ENCODE measurements at regions not wholly inside any gene's neighbourhood (a gene's known extent, or its start where the extent isn't known, plus 50 kb on each side); places are given as distances from the start of the nearest gene placed in this dataset.

DNA sequence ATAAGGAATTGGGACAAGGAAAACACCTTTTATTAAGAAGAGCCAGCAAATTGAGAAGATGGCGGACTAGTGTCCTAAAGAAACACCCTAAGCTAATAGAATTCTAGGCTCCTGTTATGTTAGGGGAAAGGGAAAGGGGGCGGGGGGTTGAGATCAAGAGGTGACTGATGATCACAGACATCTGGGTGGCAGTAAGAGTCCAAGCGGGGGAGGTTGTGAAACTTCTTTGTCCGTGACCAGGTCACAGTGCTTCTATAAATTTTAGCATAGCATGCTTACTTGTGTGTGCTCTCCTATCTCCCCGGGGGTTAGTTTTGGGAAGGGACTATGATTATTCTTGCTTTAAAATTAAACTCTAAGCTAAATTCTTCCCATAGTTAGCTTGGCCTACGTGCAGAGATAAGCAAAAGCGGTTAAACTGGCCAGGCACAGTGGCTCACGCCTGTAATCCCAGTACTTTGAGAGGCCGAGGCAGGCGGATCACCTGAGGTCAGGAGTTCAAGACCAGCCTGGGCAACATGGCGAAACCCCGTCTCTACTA lies 262.1 kb downstream of the SKIDA1 start:
- no peak for DNase-seq (ENCODE audit: low read depth)

DNA sequence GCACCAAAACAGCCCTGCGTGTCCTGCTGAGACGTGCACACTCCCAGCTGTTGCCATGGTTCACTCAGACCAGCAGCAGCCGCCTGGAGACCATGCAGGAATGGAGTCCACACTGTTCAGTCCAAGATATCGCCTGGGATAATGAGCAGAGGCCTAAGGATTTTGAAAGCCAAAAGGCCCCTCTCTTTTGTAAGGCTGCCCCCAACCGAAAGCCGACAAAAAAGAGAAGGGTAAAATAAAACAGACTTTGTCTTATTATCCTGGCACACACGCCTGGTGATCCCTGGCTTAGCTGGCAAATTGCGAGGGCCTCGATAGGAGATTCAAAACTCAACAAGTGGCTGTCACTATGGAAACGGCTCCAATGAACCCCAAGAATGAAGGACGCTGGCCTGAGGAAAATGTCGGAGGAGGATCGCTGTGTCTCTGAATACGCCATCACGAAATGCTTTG lies 263.6 kb downstream of the SKIDA1 start:
- no peak for DNase-seq (ENCODE audit: low read depth)

DNA sequence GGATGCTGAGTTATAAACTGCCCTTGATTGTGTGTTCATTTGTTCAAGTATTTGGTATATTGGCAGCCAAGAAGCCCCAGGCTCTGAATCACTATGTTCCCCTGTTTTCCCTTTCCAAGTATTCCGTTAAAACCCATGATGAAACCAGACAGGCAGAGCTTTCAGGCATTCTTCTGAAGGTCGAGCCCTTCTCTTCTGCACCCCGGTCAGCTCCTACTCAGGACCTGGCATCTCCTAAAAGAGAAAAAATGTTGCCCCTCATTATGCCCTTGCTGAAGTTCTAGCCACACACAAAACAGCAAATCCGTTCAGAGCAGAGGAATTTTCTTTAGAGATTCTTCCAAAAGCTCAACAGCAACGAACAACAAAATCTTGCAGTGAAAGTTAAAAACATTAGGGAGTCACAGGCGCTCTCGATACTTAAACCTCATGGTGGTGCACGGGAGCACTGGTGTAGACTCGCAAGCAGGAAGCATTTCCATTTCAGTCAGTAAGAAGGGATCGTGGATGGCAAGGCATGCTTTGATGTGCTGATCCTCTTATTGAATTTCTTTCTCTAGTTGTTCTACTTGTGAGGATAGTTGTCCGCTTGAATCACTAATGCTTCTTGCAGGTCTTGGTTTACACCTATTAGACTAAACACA lies 264.9 kb downstream of the SKIDA1 start:
- no peak for DNase-seq (ENCODE audit: low read depth)

DNA sequence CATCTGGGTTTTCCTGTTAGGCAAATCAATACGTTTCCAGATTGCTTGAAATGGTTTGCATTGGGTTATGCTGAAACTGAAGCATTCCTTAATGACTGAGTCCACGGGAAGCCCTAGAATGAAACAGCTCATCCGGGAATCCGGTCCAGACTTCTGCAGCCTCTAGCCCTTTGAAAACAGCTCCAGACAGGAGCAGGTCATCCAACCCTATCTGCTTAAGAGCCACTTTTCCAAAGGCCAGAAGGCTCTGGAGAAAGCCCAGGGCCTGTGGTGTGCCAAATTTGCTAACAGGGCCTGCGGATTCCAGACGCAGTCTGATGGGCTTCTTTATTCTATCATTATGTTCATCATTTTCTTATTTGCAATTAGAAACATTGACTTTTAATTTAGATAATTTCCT lies 265.4 kb downstream of the SKIDA1 start:
- DNase-seq (ENCODE audit: low read depth) = no peak

DNA sequence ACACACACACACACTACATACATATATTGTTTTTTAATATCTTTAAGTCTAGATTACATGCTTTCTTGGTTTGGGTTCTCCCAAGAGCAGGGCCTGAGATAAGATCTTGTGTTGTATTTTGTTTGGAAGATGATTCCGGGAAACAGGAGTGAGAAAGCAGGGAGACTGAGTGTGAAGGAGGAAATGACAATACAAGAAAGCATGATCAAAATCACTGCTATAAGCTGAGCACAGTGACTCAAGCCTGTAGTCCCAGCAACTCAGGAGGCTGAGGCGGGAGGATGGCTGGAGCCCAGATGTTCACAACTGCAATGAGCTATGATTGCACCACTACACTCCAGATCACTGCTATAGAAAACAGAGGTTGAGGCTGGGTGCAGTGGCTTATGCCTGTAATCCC lies 267.6 kb downstream of the SKIDA1 start:
- DNase-seq (ENCODE audit: low read depth) = peak; percentile 13

DNA sequence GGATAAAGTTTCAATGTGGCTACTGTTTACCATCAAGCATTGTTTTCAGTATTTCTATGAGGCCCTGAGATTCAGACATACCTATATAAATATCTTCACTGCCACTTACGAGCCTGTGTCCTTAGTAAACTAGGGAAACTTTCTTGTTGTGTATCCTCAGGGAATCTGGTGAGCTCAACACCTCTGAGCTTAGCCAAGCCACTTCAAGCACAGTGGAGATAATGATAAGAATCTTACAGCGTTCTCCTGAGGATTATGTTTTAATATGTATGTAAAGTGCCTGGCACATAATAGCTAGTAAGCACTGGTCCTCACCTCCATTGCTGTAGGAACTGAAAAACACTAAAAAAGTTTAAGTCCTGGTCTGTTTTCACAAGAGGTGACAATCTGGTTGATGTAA lies 268.3 kb downstream of the SKIDA1 start:
- no peak for DNase-seq (ENCODE audit: low read depth)

DNA sequence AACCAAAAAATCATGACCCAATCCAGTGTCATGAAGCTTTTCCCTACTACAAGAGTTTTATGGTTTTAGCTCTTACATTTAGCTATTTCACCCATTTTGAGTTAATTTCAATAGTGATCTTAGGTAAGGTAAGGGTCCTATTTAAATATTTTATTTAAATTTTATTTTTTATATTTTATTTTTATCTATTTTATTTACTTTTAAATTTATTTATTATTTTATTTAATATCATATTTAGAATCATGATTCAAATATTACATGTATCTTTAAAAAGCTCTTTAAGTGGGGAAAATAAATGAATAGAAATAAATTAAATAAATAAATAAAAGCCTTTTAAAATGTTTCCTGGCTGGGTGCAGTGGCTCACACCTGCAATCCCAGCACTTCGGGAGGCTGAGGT lies 276.0 kb downstream of the SKIDA1 start:
- DNase-seq (ENCODE audit: low read depth) = no peak

DNA sequence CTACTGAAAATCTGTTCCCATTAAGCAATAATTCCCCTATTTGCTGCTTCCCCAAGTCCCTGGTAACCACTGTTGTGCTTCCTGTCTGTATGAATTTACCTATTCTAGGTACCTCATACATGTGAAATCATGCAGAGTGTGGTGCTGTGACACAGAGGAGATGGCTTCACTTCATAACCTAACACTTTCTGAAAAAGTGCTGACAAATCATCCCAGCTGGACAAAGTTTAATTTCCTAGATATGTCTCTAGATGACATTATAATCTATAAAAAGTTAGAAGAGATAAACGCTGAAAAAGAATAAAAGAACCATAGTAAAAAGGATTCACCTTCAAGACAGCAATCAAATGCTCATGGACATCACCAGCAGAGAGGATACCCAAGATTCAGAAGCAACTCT lies 277.9 kb downstream of the SKIDA1 start:
- no peak for DNase-seq (ENCODE audit: low read depth)

DNA sequence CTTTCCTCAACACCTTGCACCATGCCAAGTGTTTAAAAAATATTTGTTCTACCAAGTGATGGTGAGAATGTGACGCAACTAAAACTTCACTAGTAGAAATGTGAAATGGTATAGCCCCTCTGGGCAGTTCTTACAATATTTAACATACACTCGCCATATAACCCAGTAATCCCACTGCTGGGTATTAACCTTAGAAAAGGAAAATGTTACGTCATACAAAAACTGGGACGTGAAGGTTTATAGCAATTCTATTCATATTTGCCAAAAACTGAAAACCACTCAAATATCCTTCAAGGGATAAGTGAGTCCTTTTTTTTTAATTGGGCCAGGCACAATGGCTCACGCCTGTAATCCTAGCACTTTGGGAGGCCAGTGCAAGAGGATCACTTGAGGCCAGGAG lies 279.3 kb downstream of the SKIDA1 start:
- no peak for DNase-seq (ENCODE audit: low read depth)

DNA sequence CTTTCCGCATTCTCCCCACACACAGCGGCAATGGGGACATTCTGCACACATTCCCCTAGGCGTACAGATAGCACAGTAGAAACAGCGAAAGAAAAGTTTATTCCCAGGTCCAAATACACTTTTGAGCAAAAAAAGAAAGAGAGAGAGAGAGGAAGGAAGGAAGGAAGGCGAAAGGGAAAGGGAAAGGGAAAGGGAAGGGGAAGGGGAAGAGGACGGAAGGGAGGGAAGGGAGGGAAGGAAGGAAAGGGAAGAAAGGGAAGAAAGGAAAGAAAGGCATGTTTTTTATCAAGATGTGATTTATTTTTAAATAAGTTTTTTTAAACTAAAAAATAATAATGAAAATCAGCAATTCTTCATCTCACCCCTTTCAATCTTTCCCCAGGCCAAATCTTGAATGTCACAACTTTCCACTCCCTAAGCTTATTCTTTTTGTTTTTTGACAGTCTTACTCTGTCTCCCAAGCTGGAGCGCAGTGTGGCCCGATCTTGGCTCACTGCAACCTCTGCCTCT lies 281.7 kb downstream of the SKIDA1 start:
- no peak for DNase-seq (ENCODE audit: low read depth)

DNA sequence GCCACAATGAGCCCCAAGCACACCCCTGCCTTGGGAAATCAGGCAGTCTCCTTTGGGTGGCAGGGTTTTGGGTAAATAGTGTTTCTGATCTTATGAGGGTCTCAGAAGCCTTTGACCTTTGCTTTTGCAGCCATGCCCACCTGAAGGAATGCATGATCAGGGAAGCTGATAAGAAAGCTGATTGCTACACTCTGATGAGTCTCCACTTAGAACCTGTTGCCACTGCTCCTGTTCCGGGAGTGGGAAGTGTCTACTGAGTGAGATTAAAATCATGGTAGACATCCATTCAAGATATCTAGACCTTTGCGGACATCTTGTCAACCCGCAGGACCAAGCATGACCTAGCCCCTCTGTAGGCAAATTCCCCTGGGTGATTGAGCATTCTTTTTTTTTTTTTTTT lies 282.6 kb downstream of the SKIDA1 start:
- DNase-seq (ENCODE audit: low read depth) = no peak

DNA sequence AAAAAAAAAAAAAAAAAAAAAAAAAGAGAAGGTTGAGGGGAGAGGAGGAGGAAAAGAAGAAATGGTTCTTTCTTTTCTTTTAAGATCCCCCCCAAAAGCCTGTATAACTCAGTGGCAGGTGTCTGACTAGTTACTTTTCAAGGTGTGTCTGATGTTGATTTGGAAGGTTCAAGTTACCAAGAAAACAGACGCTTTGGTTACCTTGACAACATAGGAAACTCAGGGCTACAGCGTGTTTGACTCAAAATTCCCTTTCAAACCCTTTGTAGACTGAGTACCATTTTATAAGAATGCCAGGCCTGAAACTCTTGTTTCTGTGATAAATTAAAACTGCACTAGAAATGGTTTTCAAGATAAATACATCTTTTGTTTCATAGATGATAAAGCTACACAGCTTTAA lies 286.8 kb downstream of the SKIDA1 start:
- DNase-seq (ENCODE audit: low read depth) = no peak

DNA sequence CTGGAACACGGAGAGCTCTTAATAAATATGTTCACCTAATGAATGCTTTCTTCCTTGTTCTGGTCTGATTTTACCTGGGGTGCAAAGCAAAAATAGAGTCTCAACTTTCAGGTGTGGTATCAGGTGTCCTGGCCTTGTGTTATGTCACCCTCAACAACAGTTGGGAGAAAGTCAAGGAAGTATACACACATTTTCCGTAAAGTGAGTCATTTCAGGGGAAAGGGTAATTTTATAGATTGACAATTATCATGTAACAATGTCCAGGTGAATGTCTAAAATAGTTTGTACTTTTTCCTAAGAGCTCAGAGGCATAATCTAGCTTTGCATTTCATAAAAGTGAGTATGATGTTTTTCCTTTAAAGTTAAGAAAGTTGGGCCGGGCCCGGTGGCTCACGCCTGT lies 287.4 kb downstream of the SKIDA1 start:
- no peak for DNase-seq (ENCODE audit: low read depth)

DNA sequence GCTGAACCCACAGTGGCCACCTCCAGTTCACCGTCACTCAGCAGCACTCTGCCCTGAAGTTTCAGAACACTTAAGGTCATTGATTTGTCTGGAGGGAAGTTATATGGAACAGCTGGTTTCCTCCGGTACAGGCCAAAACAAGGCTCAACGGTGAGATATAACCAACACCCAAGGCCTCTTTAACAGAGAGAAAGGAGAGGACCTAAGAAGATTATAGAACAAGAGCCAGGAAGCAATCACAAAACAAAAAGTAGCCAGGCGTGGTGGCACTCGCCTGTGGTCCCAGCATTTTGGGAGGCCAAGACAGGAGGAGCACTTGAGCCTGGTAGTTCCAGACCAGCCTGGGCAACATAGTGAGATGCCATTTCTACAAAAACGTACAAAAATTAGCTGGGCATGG lies 290.7 kb downstream of the SKIDA1 start:
- DNase-seq (ENCODE audit: low read depth) = no peak

DNA sequence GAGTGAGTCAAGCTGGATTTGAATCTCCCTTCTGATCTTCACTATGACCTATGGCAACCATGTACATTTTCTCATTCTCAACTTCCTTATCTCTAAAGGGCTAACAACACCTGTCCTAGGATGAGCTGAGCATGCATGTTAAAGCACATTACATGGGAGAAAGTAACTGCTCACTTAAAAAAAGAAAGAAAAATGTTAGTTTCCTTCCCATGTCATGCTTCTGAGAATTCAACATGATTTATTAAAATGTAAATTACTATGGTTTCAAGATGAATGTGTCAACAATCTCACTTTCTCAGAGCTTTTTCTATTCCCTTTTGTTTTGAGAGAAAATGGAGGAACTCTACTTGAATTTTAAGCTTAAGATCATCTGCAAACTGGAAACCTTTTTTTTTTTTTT lies 295.3 kb downstream of the SKIDA1 start:
- DNase-seq (ENCODE audit: low read depth) = no peak

DNA sequence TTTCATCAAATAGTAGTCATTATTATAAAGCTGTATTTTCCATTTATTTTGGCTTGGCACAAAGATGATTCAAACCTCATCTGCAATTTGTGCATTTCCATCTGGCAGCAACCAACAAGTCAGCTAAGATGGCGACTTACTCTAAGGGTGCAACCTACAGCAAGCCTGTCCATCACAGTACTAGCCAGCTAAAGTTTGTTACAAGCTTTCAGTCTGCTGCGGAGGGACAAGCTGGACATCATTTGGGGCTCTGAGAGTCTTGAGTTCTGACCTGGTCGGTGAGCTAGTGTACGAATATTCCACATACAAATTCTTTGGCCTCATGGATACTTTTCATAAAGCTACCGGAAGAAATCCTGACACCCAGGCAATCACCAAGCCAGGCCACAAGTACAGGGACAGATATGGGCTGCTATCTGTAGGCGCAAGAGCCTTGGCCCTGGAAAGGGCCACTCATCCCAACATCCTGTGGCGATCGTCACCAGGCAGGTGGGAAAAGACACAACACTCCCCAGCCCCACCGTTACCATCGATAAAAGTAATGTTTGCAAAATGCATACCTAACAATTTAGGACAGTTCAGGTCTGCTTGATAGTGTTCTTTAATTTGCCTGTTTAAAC lies 307.6 kb downstream of the SKIDA1 start:
- DNase-seq (ENCODE audit: low read depth) = no peak

DNA sequence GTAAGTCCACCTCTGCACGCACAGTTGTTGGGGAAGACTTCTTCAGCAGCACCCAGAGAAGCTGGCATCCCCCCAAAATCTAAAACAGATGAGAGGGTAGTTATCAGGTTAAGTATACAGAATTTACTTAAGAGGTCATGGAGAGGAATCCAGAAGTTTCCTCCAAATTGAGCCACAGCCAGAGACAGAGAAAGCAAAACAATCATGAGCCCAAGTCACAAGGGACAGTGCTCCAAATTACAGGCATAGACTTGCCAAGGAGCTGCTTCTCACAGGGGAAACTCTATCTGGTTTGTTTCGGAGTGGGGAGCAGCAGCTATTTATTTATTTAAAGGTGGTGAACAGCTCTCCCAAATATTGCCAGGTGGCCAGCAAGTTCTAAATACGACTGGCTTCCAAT lies 308.4 kb downstream of the SKIDA1 start:
- DNase-seq (ENCODE audit: low read depth) = no peak

DNA sequence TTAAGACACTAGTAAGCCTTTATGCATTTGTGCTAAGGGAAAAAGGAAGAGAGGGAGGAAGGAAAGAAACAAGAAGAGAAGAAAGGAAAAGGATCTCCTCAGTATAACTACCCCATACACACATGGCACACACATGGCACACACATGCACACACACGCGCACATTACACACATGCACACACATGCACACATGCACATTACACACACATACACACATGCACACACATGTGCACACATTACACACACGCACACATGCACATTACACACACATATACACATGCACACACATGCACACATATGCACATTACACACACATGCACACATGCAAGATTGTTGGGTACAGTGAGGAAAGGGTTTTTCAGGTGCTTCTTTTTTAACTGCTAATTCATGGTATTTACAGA lies 311.2 kb downstream of the SKIDA1 start:
- DNase-seq (ENCODE audit: low read depth) = no peak

DNA sequence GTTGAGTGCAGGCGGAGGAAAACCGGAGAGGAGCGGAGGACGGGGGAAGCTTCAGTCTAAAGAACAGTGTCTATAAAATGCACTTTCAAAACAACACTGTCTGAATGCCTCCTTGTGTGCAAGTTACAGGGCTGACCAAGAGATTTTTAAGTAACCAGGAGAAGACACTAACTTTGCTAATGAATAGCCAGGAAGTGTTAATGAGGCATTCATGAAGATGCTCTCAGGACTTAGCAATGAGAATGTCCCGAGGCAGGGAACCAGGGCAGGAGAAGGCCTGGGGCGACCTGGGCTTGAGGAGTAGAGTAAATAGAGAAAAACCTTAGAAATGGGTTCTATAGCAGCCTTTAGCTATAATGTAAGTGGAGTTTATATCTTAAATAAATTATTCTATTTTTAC lies 312.1 kb downstream of the SKIDA1 start:
- no peak for DNase-seq (ENCODE audit: low read depth)

DNA sequence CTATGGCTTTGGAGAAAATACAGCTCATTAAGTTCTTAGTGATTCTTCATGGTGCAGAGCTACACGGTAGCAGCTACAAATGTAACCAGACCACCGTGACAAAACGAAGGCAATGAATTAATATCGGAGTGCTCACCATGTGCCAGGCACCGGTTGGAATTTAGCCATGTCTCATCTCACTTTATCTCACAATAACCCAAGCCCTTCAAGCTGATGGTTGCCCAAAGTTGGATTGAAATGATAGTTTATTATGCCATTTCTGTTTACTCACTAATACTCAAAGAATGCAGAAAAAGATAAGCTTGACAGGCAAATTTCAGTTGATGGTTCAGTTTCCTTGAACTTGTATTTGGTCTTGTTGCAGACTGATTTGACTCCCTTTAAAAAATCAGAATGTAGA lies 312.6 kb downstream of the SKIDA1 start:
- DNase-seq (ENCODE audit: low read depth) = no peak

DNA sequence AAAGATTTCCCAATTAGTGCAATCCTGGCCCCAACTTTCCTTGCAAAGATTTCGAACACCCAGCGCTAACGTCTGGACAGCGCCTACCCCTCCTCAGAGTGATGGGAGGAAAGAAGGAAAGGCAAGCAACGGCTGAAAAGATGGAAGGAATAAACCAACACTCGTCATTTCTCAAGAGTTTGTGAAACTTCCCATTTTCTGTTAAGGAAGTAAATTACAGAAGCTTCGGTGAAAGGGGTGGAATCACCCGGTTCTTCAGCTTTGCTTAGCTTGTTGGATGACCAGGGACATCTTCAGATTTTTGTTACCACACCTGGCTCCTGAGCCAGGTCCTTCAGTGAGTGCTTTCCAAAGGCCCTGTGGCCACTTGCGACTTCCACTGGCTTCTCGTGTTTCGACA lies 313.1 kb downstream of the SKIDA1 start:
- DNase-seq (ENCODE audit: low read depth) = no peak

DNA sequence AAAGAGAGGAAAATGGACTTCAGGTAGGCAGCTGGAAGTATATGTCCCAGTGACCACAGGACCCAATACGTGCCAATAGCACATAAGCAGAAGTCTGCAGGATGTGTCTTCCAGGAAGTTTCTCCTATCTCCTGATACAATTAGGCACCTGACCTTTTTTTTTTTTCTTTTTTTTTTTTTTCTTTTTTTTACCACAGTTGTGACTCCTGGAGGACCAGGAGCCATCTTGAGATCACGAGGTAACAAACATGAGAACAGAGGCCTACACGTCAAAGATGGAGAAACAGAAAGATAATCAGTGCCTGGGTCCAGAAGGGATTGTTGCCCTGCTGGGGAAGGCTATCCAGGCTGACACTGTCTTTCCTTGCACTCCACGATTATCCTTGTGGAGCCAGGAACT lies 312.4 kb upstream of the NEBL start:
- no peak for DNase-seq (ENCODE audit: low read depth)

DNA sequence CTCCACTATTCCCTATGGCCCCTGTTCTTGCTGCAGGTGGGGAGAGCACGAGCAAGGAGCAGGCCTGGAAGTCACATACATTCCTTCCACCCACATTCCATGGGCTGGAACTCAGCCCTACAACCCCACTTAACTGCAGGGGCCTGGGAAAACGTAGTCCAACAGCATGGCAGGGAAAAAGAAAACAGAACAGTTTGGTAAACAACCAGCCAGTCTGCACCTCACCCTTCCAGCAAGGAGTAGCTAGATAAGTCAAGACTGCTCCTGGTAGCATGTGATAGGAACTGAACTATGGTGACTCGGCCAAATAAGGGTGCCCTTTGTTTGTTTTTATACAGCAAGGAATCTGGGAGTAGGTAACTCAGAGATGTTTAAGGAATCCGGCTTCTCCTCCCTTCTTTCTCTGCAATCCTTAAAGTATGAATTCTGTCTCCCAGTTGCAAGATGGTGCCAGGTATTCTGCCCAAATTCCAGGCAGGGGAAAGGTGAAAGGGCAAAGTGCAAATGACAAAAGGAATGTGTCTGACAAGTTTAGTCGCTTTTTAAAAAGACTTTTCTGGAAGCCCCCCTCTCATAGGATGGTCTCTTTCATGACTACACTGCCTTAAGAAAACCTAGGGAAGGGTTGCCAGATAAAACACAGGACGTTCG lies 311.7 kb upstream of the NEBL start:
- no peak for DNase-seq (ENCODE audit: low read depth)

Data from non-pigmented ciliary epithelial cell (primary cell).